Uterus (tissue), 3 donors: ENCODE measurements at regions not wholly inside any gene's neighbourhood (a gene's known extent, or its start where the extent isn't known, plus 50 kb on each side); places are given as distances from the start of the nearest gene placed in this dataset.
A peak's percentile ranks its signal among the peaks of the same experiment; 100 is the strongest.

Experiments used
- DNase-seq, 2 donors: peaks; one replicate each; pipeline ENCODE4 v3.0.0-alpha.2; 2019 to 2020
- H3K27ac ChIP-seq, 2 donors: fragments of 200-600 bp; sonication (generic); 1 replicate in 1 of 2; 2 replicates in 1 of 2; pipeline ENCODE4 v1.5.1; 2016 to 2018
- H3K27me3 ChIP-seq, 2 donors: fragments of 200-600 bp; sonication (generic); one replicate each; pipeline ENCODE4 v1.5.1; 2018 to 2019; ENCODE audit warnings: control low read depth in 1 of 2
- H3K36me3 ChIP-seq, 2 donors: fragments of 200-600 bp; sonication (generic); one replicate each; pipeline ENCODE4 v1.5.1; 2019; ENCODE audit warnings: control low read depth in 1 of 2
- H3K4me1 ChIP-seq, 2 donors: fragments of 200-600 bp; sonication (generic); one replicate each; pipeline ENCODE4 v1.5.1; 2018 to 2019; ENCODE audit warnings: control low read depth in 1 of 2
- H3K4me3 ChIP-seq, 2 donors: fragments of 200-600 bp; sonication (generic); 1 replicate in 1 of 2; 2 replicates in 1 of 2; pipeline ENCODE4 v1.5.1; 2018 to 2019; ENCODE audit warnings: mild to moderate bottlenecking in 1 of 2
- H3K9me3 ChIP-seq, 2 donors: fragments of 200-600 bp; sonication (generic); one replicate each; pipeline ENCODE4 v1.5.1; 2019; ENCODE audit warnings: control low read depth in 1 of 2
- POLR2A ChIP-seq, 2 donors: fragments of 450-650 bp; IDR thresholded peaks; one replicate each; pipeline ENCODE4 v1.6.1; 2016; ENCODE audit warnings: antibody characterized with exemption in 2 of 2, mild to moderate bottlenecking in 1 of 2, moderate library complexity in 1 of 2
- intact Hi-C: fragments of 100-400 bp; cut with DNase I; formaldehyde crosslinking; loops from one replicate; pipeline ENCODE4 v1.15.1; 2023; ENCODE audit warnings: low total_unique reads
- TF ChIP-seq, protein P1 (sequence below), 4 experiments: fragments of 200-600 bp in 2 of 4; fragments of 450-650 bp in 2 of 4; sonication (generic) in 2 of 4; IDR thresholded peaks; one replicate each; pipeline ENCODE4 v1.5.1; 2016 to 2019; ENCODE audit warnings: antibody characterized with exemption in 4 of 4, mild to moderate bottlenecking in 2 of 4, moderate library complexity in 1 of 4
- donor health status: DM: yes; HTN: yes; CAD: no.

DNA sequence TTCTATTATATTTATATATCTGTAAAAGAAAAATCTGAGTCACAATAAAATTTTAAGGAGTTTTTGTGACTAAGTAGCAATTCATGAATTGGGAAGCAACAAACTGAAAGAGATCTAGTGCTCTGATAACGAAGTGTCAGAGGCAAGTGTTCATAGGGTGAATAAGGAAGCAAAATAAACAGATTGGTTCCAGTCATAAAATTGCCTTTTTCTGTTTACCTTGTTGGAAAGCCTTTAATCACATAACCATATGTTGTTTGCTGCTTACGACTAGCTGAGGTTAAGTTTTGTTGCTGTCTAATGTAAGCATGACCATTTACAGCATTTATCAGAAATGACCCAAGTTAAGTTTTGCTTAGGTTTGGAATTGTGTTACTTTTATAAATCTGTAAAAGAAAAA is 358.9 kb downstream of the ARL6IP6 start:
- DNase-seq: no peak
- Histone ChIP-seq H3K27me3 (no peaks in the 10 kb centered on the region), H3K36me3 (no peaks in the 10 kb centered on the region), H3K4me3 (no peak overlapping the region), H3K27ac (no peak overlapping the region), H3K4me1 (no peaks in the 10 kb centered on the region), H3K9me3 (no peaks in the 10 kb centered on the region)
- intact Hi-C loops: no loop called here
- no peak for TF ChIP-seq POLR2A (IDR thresholded peaks at IDR 0.05)
- TF ChIP-seq, protein P1, sequence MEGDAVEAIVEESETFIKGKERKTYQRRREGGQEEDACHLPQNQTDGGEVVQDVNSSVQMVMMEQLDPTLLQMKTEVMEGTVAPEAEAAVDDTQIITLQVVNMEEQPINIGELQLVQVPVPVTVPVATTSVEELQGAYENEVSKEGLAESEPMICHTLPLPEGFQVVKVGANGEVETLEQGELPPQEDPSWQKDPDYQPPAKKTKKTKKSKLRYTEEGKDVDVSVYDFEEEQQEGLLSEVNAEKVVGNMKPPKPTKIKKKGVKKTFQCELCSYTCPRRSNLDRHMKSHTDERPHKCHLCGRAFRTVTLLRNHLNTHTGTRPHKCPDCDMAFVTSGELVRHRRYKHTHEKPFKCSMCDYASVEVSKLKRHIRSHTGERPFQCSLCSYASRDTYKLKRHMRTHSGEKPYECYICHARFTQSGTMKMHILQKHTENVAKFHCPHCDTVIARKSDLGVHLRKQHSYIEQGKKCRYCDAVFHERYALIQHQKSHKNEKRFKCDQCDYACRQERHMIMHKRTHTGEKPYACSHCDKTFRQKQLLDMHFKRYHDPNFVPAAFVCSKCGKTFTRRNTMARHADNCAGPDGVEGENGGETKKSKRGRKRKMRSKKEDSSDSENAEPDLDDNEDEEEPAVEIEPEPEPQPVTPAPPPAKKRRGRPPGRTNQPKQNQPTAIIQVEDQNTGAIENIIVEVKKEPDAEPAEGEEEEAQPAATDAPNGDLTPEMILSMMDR (IDR thresholded peaks at IDR 0.05): no peak

DNA sequence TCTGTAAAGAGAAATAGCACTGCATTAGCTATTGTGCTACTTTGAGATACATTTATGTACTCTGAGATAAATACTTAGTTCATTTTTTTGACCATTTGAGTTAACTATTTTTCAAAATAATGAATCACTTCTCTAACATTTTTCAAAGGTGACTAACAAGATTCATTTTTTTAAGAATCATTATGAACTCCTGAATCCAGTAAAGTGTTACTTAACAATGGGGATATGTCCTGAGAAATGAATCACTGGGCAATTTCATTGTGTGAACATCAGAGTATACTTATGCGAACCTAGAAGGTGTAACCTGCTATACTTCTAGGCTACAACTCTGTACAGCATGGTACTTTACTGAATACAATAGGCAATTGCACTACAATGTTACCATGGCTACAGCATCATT is 355.8 kb downstream of the ARL6IP6 start:
- TF ChIP-seq POLR2A (IDR thresholded peaks at IDR 0.05): no peak
- TF ChIP-seq, protein P1 (IDR thresholded peaks at IDR 0.05): no peak
- no peak overlapping the region for H3K4me3 ChIP-seq
- DNase-seq: no peak
- no peak overlapping the region for H3K27ac ChIP-seq
- H3K9me3 ChIP-seq: no peaks in the 10 kb centered on the region
- intact Hi-C loops: no loop called here
- H3K4me1 ChIP-seq: peaks cover 4% of the 10 kb centered on the region in 2 donors
- H3K36me3 ChIP-seq: no peaks in the 10 kb centered on the region
- H3K27me3 ChIP-seq: no peaks in the 10 kb centered on the region

- intact Hi-C loops: no loop called here
- TF ChIP-seq, protein P1 (IDR thresholded peaks at IDR 0.05): no peak
- TF ChIP-seq POLR2A (IDR thresholded peaks at IDR 0.05): no peak
- no peaks in the 10 kb centered on the region for H3K9me3 ChIP-seq
- H3K36me3 ChIP-seq: no peaks in the 10 kb centered on the region
- H3K27me3 ChIP-seq: no peaks in the 10 kb centered on the region
- H3K4me1 ChIP-seq: peaks cover 4% of the 10 kb centered on the region in 2 donors
- H3K27ac ChIP-seq: peak overlapping the region; percentile 47 to 63
- no peak overlapping the region for H3K4me3 ChIP-seq
- DNase-seq: no peak
Observed at GRCh38 chr2:153072813-153073212, 354.4 kb downstream of the ARL6IP6 start.

GRCh38 chr2:153072077-153072476 is 353.7 kb downstream of the ARL6IP6 start:
- H3K27ac ChIP-seq: peak overlapping the region; percentile 47 to 63
- no peaks in the 10 kb centered on the region for H3K9me3 ChIP-seq
- no peak for DNase-seq
- intact Hi-C loops: no loop called here
- TF ChIP-seq, protein P1 (IDR thresholded peaks at IDR 0.05): no peak
- no peak for TF ChIP-seq POLR2A (IDR thresholded peaks at IDR 0.05)
- H3K36me3 ChIP-seq: no peaks in the 10 kb centered on the region
- H3K27me3 ChIP-seq: no peaks in the 10 kb centered on the region
- peaks cover 4% of the 10 kb centered on the region in 2 donors for H3K4me1 ChIP-seq
- H3K4me3 ChIP-seq: no peak overlapping the region

- Histone ChIP-seq H3K4me1 (peaks cover 4% of the 10 kb centered on the region in 2 donors), H3K4me3 (no peak overlapping the region), H3K27me3 (no peaks in the 10 kb centered on the region), H3K27ac (peak overlapping the region; percentile 47 to 63), H3K36me3 (no peaks in the 10 kb centered on the region), H3K9me3 (no peaks in the 10 kb centered on the region)
- intact Hi-C loops: no loop called here
- no peak for TF ChIP-seq POLR2A (IDR thresholded peaks at IDR 0.05)
- TF ChIP-seq, protein P1 (IDR thresholded peaks at IDR 0.05): no peak
- peak in 1 of 2 donors; percentile 37 for DNase-seq
Observed at GRCh38 chr2:153071090-153071489, 352.7 kb downstream of the ARL6IP6 start.
